ENCODE measurements at regions not wholly inside any gene's neighbourhood (a gene's known extent, or its start where the extent isn't known, plus 50 kb on each side); places are given as distances from the start of the nearest gene placed in this dataset.

- Histone ChIP-seq H3K4me3 (no peak overlapping the region), H3K27me3 (no peaks in the 10 kb centered on the region), H3K4me1 (no peaks in the 10 kb centered on the region), H3K36me3 (no peaks in the 10 kb centered on the region), H3K27ac (no peak overlapping the region), H3K9me3 (no peaks in the 10 kb centered on the region)
- in situ Hi-C loops (cut with MboI; ENCODE audit: low pct_ligation_motif_present in 1 of 4, low pct_unique_long_range_greater_than_20kb in 1 of 4, low sequenced_read_pairs in 3 of 4) (no loop called here), intact Hi-C loops (cut with DNase I; ENCODE audit: low total_unique reads) (no loop called here)
- TF ChIP-seq EP300 (IDR thresholded peaks at IDR 0.05; ENCODE audit: low read depth) = no peak
- no peak for TF ChIP-seq POLR2AphosphoS5 (IDR thresholded peaks at IDR 0.05)
- no peak for TF ChIP-seq CTCF (IDR thresholded peaks at IDR 0.05)
- TF ChIP-seq POLR2A (IDR thresholded peaks at IDR 0.05) = no peak
- no peak for DNase-seq
- 96 to 97% methylated on average over 11 to 38 of the region's 52 CpGs for WGBS, 2 donors (ENCODE audit: low coverage in 1 of 2)
Observed at GRCh38 chr11:15560689-15561467, 446.2 kb downstream of the INSC start.

- TF ChIP-seq CTCF (IDR thresholded peaks at IDR 0.05) = no peak
- TF ChIP-seq EP300 (IDR thresholded peaks at IDR 0.05; ENCODE audit: low read depth) = no peak
- no peak for TF ChIP-seq POLR2A (IDR thresholded peaks at IDR 0.05)
- no peak for TF ChIP-seq POLR2AphosphoS5 (IDR thresholded peaks at IDR 0.05)
- intact Hi-C loops (cut with DNase I; ENCODE audit: low total_unique reads) (no loop called here), in situ Hi-C loops (cut with MboI; ENCODE audit: low pct_ligation_motif_present in 1 of 4, low pct_unique_long_range_greater_than_20kb in 1 of 4, low sequenced_read_pairs in 3 of 4) (no loop called here)
- DNase-seq = no peak
- H3K36me3 ChIP-seq = no peaks in the 10 kb centered on the region
- no peak overlapping the region for H3K27ac ChIP-seq
- WGBS, 2 donors (ENCODE audit: low coverage in 1 of 2) = 76 to 85% methylated on average over 3 to 4 of the region's 4 CpGs
- H3K4me3 ChIP-seq = no peak overlapping the region
- H3K9me3 ChIP-seq = no peaks in the 10 kb centered on the region
- H3K27me3 ChIP-seq = no peaks in the 10 kb centered on the region
- no peaks in the 10 kb centered on the region for H3K4me1 ChIP-seq
Observed at GRCh38 chr11:15562230-15562629, 447.5 kb downstream of the INSC start.

GRCh38 chr11:15563054-15563453 lies 448.3 kb downstream of the INSC start:
- WGBS, 2 donors (ENCODE audit: low coverage in 1 of 2) = 65 to 71% methylated on average over 1 to 3 of the region's 3 CpGs

GRCh38 chr11:15565880-15566279 lies 451.2 kb downstream of the INSC start:
- in situ Hi-C loops (cut with MboI; ENCODE audit: low pct_ligation_motif_present in 1 of 4, low pct_unique_long_range_greater_than_20kb in 1 of 4, low sequenced_read_pairs in 3 of 4) = no loop called here
- no peak overlapping the region for H3K27ac ChIP-seq
- intact Hi-C loops (cut with DNase I; ENCODE audit: low total_unique reads) = no loop called here
- H3K4me1 ChIP-seq = no peaks in the 10 kb centered on the region
- WGBS, 2 donors (ENCODE audit: low coverage in 1 of 2) = 73 to 78% methylated on average over 1 to 8 of the region's 8 CpGs
- no peak for DNase-seq
- no peaks in the 10 kb centered on the region for H3K9me3 ChIP-seq
- H3K27me3 ChIP-seq = no peaks in the 10 kb centered on the region
- no peak for TF ChIP-seq POLR2AphosphoS5 (IDR thresholded peaks at IDR 0.05)
- TF ChIP-seq CTCF (IDR thresholded peaks at IDR 0.05) = no peak
- TF ChIP-seq EP300 (IDR thresholded peaks at IDR 0.05; ENCODE audit: low read depth) = no peak
- TF ChIP-seq POLR2A (IDR thresholded peaks at IDR 0.05) = no peak
- H3K36me3 ChIP-seq = no peaks in the 10 kb centered on the region
- H3K4me3 ChIP-seq = no peak overlapping the region

More at GRCh38 chr11:15563054-15563453, 448.3 kb downstream of the INSC start:
- Histone ChIP-seq H3K4me3 (no peak overlapping the region), H3K27ac (no peak overlapping the region), H3K4me1 (no peaks in the 10 kb centered on the region), H3K27me3 (no peaks in the 10 kb centered on the region), H3K36me3 (no peaks in the 10 kb centered on the region), H3K9me3 (no peaks in the 10 kb centered on the region)
- DNase-seq = no peak
- intact Hi-C loops (cut with DNase I; ENCODE audit: low total_unique reads) = no loop called here
- in situ Hi-C loops (cut with MboI; ENCODE audit: low pct_ligation_motif_present in 1 of 4, low pct_unique_long_range_greater_than_20kb in 1 of 4, low sequenced_read_pairs in 3 of 4) = no loop called here
- no peak for TF ChIP-seq CTCF (IDR thresholded peaks at IDR 0.05)
- TF ChIP-seq POLR2A (IDR thresholded peaks at IDR 0.05) = no peak
- no peak for TF ChIP-seq POLR2AphosphoS5 (IDR thresholded peaks at IDR 0.05)
- no peak for TF ChIP-seq EP300 (IDR thresholded peaks at IDR 0.05; ENCODE audit: low read depth)
